ENCODE measurements at regions not wholly inside any gene's neighbourhood (a gene's known extent, or its start where the extent isn't known, plus 50 kb on each side); places are given as distances from the start of the nearest gene placed in this dataset.
"Not testable (repeated sequence)": the region's sequence is repeated elsewhere in the genome, so short reads cannot be mapped to it uniquely, and the experiment has no call there.

DNA sequence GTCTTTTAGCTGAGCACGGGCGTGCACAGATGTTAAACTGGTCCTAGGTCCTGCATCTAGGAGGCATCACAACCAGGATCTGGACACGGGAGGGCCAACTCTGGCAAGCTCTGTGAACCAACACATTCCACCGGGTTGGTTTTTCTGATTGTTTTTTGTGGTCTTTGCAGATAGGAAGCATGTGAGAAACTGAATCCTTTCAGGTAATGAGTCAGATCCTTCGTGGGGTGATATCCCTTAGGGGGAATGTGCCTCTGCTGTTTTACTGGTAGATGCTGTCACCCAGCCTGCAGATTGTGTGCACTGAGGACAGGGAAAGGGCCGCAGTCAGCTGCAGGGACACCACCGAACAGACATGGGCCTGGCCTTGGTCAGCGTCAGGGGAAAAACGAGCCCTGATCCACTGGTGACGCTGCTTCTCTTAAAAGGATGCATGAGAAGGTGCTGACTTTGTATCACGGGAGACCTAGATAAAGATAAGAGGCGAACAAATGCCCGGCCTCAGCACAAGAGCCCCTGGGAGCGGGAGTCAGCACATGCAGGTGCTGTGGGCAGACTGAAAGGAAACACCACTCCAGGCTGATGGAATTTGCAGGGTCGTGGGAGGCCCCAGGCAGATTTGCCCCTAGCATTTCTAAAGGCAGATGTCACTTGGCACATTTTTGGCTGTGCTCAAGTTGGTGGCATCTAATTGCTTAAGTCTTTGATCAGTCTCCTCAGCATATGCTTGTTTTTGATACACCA is 51.1 kb downstream of the DOP1B start:
- DNase-seq, result no peak

DNA sequence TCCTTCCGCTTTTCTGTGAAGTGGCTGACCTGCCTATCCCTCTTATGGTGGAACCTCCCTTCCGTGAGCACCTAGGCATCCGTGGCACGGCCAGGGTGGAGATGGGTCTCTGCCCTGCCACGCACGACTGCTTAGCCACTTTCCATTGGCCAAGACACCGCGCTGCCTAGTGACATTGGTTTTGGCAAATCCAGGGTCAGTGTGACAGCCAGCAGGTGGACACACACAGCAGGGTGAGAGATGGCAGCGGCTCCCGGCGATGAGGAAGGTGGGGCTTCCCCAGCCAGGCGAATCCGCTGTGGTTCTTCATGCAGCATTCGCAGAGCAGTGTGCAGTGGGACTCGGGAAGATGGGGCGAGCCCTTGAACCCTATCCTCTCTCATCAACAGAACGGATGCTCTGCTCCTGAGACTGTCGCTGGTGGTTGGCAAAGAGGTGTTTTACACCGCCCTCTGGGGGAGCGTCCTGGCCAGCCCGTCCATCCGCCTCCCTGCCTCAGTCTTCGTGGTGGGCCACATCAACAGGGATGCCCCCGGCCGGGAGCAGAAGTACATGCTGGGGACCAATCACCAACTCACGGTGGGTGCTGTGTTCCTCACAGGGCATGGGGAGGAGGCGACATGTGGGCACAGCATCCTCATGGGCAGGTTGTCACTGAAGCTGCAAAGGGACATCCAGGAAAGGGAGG is 51.8 kb downstream of the DOP1B start:
- DNase-seq, result no peak

DNA sequence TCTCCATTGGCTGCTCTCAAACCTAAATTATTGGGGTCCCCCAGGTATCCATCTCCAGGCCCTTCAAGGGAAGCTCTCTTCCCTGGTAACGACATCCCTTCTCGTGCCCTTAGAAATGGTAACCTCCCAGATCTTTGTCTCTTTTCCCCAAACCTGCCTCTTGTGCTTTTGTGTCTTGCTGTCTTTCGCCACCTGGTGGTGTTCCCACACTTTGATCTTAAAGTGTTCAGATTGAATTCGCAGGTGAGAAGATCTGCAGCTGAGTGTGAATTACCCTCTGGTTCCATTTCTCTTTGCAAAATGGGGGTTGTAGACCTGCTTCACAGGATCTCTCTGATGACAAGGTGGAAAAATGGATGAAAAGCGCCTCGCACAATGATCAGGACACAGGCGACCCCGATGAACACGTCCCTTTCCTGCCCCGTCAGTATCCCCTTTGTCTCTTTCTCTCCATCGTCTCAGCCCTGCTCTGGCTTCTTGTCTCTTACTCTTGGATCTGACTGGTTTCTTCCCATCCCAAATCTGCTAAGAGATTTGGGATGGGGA is 53.1 kb downstream of the DOP1B start:
- DNase-seq, result peak; percentile 79

DNA sequence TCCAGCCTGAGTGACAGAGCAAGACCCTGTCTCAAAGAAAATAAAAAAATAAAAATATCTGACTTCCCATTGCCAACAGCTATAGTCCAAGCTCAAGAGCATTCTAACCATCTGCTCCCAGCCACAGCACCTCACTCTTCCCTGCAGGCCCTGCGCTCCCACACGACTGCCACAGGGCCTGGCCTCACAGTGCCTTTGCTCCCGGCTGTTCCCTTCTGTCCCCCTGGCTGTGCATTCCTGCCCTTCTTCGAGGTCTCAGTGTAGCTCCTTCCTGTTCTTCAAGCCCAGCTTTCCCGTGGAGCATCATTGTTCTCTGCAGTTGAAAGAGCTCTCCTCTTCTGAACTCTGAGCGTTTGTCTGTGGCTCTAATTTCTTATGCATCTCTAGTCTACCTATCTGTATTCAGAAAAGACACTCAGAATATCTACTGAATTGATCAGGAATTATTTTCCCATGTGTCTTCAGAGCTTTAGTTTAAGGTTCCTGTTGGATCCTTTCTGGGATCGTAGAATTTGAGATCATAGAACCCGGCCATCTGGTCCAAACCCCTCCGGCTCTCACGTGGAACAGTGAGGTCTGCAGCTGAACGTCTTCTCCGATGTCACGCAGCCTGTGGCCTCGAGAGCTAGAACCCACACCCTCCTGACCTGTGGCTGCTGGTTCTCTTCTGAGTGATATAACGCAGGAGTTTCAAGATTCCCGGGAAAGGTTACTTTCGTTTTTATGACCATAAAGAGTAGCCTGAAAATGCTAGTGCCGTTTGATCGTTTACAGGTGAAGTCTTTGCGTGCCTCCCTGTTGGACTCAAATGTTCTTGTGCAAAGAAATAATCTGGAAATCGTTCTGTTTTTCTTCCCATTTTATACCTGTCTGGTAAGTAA is 54.4 kb downstream of the DOP1B start:
- DNase-seq, result no peak

DNA sequence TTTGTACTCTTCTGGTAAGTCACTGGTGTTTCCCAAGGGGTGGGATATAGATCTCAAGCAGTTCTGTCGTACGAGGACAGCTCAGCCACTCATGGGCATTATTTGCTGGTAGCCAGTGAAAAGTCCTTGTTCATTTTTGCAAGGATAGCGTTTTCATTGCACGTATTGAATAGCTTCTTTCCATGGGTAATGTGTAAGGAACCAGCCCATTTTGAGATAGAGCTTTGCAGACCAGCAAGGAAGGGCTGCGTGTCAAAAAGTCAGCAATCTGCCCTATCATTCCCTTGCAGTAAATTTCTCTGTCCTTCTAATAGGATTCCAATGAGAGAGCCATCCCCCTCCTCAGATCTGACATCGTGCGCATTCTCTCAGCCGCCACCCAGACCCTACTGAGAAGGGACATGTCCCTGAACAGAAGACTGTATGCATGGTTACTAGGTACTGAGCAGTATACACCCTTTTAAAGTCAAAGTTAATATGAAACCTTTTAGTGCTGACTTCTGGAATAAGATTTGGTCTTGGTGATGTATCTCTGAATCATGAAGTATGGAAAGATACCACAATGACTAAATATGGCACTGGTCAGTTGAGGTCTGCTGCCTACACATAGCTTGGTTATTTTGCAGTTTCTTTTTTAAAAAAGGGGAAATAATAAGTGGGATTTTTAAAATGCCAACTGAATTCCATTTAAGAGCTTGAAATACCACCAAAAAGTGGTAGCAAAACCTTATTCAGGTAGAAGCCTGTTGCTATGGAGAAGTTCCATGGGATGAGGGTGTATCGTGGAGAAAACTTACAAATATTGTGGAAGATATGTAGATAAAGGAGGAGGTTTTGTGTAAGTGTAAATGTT is 55.3 kb downstream of the DOP1B start:
- no peak for DNase-seq

DNA sequence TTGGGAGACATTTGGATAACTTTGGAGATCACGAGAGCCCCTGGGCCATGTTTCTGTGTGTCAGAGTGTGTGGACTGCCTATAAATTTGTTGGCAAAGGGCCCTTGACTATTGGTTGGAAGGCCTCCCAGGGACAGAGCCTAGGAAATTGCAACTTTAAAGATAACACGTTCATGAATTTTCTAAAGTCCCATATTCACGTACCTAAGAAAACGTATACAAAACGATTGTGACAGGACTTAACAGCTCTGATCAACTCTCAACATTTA is 55.8 kb downstream of the DOP1B start:
- no peak for DNase-seq

DNA sequence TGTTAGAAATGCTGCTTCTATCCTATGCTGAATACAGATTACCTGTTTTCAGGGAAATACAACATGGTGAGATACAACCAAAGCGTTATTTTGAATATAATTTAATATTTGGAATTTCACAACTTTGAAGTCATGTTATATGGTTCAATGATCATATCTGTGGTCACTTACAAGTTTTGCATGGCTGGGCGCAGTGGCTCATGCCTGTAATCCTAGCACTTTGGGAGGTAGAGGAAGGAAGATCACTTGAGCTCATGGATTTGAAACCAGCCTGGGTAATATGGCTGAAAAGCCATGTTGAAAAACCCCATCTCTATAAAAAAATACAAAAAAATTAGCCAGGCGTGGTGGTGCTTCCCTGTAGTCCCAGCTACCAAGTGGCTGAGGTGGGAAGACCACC is 57.9 kb downstream of the DOP1B start:
- no peak for DNase-seq

DNA sequence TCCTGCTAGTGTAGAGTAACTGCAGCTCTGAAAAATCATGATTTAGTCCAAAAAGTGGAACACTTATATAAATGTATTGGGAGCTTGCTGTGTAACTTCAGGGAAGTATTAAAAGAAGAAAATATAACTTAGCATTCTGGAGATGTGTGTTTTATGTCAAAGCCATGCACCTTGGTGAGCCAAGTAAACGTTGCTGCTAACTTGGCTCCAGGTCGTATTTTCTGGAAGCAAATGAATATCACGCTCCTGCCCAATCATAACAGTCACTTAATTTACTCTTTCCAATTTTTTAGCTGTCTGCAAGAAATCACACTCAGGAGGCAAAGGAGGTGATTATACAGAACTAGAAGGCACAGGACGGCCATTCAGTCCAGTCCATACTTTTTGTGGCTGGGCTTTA is 61.1 kb downstream of the DOP1B start:
- no peak for DNase-seq

DNA sequence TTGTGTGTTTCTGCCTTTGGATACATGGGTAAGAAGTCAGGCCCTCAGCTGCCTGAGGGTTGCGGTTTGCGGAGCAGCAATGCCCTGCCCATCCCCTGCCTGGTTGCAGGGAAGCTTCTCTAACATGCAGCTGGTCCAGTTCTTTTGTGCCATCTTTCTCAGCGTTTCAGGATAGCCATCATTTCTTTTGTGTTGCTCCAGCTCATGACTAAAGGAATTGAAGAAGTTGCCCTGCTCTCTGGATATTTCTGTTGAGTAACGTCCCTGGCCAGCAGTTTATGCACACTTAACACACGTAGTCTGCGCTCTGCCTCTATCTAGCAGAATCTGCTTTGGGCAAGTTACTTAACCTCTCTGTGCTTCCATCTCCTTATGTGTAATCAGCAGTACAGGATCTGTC is 62.1 kb downstream of the DOP1B start:
- no peak for DNase-seq

DNA sequence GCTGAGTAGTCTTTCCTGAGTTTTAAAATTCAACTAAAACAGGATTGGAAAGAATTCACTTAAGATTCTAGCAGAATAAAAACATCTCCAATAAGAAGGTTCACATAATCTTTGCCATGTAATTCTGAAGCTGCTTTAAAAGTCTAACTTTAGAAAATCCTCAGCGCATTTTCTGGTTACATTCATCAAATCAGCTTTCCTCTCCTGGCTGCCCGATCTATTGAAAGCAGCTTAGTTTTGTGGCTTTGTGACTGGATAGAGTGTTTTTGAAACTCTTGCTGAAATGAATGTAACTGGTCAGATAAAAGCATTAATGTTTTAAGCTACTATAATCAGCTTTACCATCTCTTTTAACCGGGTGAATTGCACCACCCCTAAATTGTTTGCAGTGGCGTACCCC is 66.8 kb downstream of the DOP1B start:
- DNase-seq, result no peak

DNA sequence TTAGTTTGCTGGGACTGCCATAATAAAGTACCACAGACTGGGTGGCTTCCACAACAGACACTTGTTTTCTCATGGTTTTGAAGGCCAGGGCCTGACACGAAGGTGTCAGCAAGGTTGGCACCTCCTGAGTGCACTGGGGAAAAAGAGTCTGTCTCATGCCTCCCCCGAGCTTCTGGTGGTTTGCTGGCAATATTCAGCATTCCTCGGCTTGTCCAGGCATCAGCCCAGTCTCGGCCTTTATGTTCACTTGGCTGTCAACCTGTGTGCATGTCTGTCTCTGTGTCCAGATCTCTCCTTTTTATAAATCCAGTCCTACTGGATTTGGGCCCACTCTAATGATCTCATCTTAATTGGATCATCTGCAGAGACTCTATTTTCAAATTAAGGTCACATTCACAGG is 72.6 kb downstream of the DOP1B start:
- no peak for DNase-seq

DNA sequence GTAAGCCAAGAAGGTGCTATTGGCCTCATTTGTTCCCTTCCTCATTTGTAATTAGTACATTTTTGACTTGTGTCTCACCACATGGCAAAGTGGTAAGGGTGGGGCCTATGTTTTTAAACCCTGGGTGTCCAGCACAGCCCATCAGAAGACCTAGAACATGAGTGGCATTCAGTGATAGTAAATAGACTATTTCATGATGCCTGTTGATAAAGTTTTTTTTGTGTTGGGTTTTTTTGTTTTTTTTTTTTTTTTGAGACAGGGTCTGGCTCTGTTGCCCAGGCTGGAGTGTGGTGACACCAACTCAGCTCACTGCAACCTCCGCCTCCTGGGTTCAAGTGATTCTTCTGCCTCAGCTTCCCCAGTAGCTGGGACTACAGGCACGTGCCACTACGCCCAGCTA is 74.8 kb downstream of the DOP1B start:
- DNase-seq, result not testable (repeated sequence)

DNA sequence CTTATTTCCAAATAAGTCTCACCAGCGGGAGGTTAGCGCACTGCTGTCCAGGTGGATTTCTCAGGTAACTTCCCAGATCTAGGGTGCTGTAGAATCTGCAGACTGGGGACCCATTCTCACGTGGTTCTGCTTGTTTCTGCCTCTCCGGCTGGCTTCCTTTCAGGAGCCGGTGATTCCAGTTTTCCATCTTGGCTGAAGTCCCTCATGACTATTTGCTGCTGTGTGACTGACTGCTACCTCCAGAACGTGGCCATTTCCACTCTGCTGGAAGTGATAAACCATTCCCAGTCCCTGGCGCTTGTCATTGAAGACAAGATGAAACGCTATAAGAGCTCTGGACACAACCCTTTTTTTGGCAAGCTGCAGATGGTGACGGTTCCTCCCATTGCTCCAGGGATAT is 76.0 kb downstream of the DOP1B start:
- no peak for DNase-seq

DNA sequence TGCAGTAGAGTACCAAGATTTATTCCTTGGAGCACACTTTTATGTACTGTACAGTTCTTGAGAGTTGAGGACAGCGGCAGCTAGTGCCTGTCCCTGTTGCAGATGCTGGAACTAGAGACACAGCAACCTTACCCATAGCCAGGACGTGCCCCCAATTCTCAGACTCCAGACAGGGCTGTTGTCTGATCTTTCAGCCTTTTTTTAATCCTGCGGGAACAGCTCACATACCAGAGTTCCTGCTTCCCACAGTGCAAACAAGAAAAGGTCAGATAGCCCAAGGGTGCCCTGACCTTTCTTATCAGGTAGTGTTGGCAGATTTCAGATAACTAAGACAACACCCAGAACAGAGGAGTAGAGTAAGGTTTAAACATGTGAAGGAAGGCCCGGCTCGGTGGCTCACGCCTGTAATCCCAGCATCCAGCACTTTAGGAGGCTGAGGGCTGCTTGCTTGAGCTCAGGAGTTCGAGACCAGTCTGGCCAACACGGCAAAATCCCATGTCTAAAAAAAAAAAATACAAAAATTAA is 78.5 kb downstream of the DOP1B start:
- no peak for DNase-seq

DNA sequence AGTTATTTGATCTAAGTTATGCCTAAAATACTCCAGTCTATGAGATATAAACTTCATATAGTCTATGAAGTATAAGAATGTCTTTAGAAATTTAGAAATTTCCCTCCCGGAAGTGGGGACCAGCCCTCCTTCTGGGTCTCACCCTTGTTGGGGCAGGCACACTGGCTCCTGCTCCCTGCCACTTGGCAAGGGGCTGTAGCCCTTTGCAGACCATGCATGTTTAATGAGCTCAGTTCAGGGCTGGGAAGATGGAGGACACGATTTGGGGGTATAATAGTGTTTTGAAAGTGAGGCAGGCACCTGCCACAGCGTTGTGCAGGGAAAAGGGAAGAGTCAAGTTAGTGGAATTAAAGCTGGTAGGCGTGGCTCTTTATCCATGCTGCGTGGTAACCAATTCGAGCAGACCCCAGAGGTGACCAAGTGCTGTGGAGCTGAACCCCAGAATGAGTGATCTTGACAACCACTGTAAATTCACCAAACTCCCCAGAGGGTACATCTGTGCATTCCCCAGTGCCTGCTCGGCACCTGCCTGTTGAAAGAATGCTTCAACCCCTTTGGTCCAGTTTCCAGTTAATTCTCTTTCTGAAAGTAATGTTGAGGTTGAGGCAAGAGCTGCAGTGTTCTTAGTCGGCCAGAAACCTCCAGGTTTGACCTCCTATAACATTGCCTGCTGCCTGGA is 79.6 kb downstream of the DOP1B start:
- DNase-seq, result no peak

DNA sequence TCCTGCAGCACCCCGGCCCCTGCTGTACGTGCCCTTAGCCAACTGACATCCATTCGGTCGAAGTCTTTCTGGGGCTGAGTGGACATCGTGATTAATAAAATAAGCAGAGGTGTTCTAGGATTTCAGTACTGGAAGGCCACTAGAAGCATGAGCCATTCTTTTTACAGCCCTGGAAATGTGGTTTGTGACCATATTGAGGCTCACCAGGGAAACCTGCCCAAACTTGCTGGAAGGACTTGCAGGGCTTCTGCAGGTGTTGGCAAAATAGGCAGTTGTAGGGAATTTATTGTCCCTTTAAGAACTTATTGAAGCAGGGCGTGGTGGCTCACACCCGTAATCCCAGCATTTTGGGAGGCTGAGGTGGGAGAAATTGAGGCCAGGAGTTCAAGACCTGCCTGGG is 80.8 kb downstream of the DOP1B start:
- no peak for DNase-seq

DNA sequence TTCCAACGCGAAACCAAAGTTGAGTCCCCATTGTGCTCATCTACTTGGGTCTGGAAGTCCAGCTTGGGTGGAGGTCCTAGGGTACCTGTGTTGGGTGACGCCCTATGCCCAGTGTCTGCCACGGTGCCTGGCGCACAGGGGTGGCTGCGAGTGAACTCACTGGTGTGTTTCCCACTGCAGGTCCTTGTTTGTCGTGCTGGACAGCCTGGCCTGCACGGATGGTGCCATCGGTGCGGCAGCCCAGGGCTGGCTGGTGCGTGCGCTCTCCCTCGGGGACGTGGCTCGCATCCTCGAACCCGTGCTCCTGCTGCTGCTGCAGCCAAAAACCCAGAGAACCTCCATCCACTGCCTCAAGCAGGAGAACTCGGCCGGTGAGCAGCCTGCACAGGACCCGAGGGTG is 80.4 kb upstream of the MORC3 start:
- DNase-seq, result no peak

DNA sequence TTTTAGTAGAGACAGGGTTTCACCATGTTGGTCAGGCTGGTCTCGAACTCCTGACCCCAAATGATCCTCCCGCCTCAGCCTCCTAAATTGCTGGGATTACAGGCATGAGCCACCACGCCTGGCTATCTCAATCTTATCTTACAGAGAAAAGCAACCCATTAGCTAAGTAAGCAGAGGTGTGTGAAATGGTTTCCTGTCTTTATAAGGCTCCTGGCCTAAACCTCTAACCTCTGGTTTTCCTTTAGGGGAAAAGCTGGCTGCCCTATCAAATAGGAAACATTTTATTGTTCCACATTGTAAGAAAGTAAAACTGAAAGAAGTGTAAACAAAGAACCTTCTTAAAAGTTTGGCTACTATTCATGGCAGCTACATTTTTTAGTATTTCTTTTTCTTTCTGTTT is 78.3 kb upstream of the MORC3 start:
- DNase-seq, result no peak

DNA sequence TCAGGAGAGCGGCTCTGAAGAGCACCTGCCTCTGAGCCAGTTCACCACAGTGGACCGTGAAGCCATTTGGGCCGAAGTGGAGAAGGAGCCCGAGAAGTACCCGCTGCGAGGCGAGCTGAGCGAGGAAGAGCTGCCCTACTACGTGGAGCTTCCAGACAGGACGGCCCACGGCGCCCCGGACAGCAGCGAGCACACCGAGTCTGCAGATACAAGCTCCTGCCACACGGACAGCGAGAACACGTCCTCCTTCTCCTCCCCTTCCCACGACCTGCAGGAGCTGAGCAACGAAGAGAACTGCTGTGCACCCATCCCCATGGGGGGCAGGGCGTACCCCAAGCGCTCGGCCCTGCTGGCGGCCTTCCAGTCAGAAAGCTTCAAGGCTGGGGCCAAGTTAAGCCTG is 74.9 kb upstream of the MORC3 start:
- DNase-seq, result no peak

DNA sequence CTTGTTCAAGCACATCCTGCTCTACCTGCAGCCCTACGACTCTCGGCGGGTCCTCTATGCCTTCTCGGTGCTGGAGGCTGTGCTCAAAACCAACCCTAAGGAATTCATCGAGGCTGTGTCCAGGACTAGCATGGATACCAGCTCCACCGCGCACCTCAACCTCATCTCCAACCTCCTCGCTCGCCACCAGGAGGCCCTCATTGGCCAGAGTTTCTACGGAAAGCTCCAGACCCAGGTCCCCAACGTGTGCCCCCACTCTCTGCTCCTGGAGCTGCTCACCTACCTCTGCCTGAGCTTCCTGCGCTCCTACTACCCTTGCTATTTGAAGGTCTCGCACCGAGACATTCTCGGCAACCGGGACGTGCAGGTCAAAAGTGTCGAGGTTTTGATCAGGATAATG is 74.3 kb upstream of the MORC3 start:
- DNase-seq, result no peak

DNA sequence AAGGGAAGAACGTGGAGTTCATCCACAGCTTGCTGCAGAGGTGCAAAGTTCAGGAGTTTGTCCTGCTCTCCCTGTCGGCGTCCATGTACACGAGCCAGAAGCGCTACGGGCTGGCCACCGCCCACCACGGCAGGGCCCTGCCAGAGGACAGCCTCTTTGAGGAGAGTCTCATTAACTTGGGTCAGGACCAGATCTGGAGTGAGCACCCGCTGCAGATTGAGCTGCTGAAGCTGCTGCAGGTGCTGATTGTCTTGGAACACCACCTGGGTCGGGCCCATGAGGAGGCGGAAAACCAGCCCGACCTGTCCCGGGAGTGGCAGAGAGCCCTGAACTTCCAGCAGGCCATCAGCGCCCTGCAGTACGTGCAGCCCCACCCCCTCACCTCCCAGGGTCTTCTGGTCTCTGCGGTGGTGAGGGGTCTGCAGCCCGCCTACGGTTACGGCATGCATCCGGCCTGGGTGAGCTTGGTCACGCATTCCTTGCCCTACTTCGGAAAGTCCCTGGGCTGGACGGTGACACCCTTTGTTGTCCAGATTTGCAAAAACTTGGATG is 73.8 kb upstream of the MORC3 start:
- DNase-seq, result no peak

All from RPMI8226 (cell line).